Ovary (tissue), 3 donors: ENCODE measurements at regions not wholly inside any gene's neighbourhood (a gene's known extent, or its start where the extent isn't known, plus 50 kb on each side); places are given as distances from the start of the nearest gene placed in this dataset.

Experiments
- CTCF ChIP-seq, 3 donors: fragments of 450-650 bp in 2 of 3; fragments of 200-600 bp in 1 of 3; IDR thresholded peaks; one replicate each; pipeline versions ENCODE4 v1.5.1 to v1.8.0; 2016 to 2022; ENCODE audit warnings: antibody characterized with exemption in 3 of 3, mild to moderate bottlenecking in 1 of 3
- EP300 ChIP-seq: sonication (generic); formaldehyde crosslinking; IDR thresholded peaks from one replicate; pipeline ENCODE4 v1.6.1; 2017; ENCODE audit warnings: antibody characterized with exemption
- POLR2A ChIP-seq: fragments of 450-650 bp; IDR thresholded peaks from one replicate; pipeline ENCODE4 v1.6.1; 2017; ENCODE audit warnings: antibody characterized with exemption, mild to moderate bottlenecking, moderate library complexity
- donor health status: DM: no; HTN: no; CAD: no.

GRCh38 chr12:97745406-97746101 is 282.9 kb downstream of the RMST start:
- TF ChIP-seq POLR2A, result no peak
- no peak for TF ChIP-seq CTCF (IDR thresholded peaks at IDR 0.05)
- no peak for TF ChIP-seq EP300
